Sigmoid colon (tissue), 4 donors: ENCODE measurements at regions not wholly inside any gene's neighbourhood (a gene's known extent, or its start where the extent isn't known, plus 50 kb on each side); places are given as distances from the start of the nearest gene placed in this dataset.

Experiments
- POLR2A ChIP-seq, 2 donors: fragments of 450-650 bp; IDR thresholded peaks; one replicate each; pipeline ENCODE4 v1.6.1; 2016; ENCODE audit warnings: antibody characterized with exemption in 2 of 2, mild to moderate bottlenecking in 2 of 2, moderate library complexity in 2 of 2
- POLR2AphosphoS5 ChIP-seq, 4 donors: sonication (generic); formaldehyde crosslinking; IDR thresholded peaks; one replicate each; pipeline ENCODE4 v1.6.1; 2017; ENCODE audit warnings: antibody characterized with exemption in 4 of 4
- TF ChIP-seq, protein P1 (sequence below), 4 experiments: fragments of 450-650 bp in 3 of 4; fragments of 200-600 bp in 1 of 4; IDR thresholded peaks; one replicate each; pipeline ENCODE4 v1.5.1; 2016 to 2019; ENCODE audit warnings: antibody characterized with exemption in 4 of 4, mild to moderate bottlenecking in 3 of 4, moderate library complexity in 2 of 4

DNA sequence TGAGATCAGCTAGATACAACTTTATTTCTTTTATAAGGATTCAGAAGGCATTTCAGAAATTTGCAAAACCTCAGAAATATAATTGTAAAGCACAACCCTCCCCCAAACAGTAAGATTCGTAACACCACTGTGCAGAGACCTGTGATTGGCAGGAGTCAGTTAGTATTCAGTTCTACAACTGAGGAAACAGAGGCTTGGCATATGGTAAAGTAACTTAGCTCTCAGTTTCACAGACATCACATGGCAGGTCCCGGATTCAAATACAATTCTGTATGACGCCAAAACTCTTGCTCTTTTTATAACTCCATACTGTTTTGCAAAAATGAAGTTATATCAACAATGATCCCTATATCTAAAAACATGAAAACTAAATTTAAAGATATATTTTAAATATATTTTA is 225.6 kb upstream of the LMCD1 start:
- TF ChIP-seq, protein P1, sequence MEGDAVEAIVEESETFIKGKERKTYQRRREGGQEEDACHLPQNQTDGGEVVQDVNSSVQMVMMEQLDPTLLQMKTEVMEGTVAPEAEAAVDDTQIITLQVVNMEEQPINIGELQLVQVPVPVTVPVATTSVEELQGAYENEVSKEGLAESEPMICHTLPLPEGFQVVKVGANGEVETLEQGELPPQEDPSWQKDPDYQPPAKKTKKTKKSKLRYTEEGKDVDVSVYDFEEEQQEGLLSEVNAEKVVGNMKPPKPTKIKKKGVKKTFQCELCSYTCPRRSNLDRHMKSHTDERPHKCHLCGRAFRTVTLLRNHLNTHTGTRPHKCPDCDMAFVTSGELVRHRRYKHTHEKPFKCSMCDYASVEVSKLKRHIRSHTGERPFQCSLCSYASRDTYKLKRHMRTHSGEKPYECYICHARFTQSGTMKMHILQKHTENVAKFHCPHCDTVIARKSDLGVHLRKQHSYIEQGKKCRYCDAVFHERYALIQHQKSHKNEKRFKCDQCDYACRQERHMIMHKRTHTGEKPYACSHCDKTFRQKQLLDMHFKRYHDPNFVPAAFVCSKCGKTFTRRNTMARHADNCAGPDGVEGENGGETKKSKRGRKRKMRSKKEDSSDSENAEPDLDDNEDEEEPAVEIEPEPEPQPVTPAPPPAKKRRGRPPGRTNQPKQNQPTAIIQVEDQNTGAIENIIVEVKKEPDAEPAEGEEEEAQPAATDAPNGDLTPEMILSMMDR (IDR thresholded peaks at IDR 0.05) = no peak
- TF ChIP-seq POLR2A (IDR thresholded peaks at IDR 0.05) (no peak), POLR2AphosphoS5 (IDR thresholded peaks at IDR 0.05) (no peak)
